Peyer's patch (tissue), 4 donors: ENCODE measurements at regions not wholly inside any gene's neighbourhood (a gene's known extent, or its start where the extent isn't known, plus 50 kb on each side); places are given as distances from the start of the nearest gene placed in this dataset.

Experiments
- DNase-seq, 3 donors: peaks; one replicate each; pipeline ENCODE4 v3.0.0-alpha.2; 2017 to 2019
- H3K27ac ChIP-seq, 4 donors: fragments of 200-600 bp; sonication (generic); one replicate each; pipeline ENCODE4 v1.5.1; 2016 to 2019
- H3K27me3 ChIP-seq, 2 donors: fragments of 200-600 bp; sonication (generic); one replicate each; pipeline ENCODE4 v1.5.1; 2019
- H3K36me3 ChIP-seq, 3 donors: fragments of 200-600 bp; sonication (generic); one replicate each; pipeline ENCODE4 v1.5.1; 2016 to 2019
- H3K4me1 ChIP-seq, 4 donors: fragments of 200-600 bp; sonication (generic); one replicate each; pipeline ENCODE4 v1.5.1; 2016 to 2019
- H3K4me3 ChIP-seq, 4 donors: fragments of 200-600 bp; sonication (generic); 1 replicate in 3 of 4; 2 replicates in 1 of 4; pipeline ENCODE4 v1.5.1; 2016 to 2019; ENCODE audit warnings: mild to moderate bottlenecking in 1 of 4
- H3K9me3 ChIP-seq, 4 donors: fragments of 200-600 bp; sonication (generic); one replicate each; pipeline ENCODE4 v1.5.1; 2016 to 2019; ENCODE audit warnings: mild to moderate bottlenecking in 1 of 4
- CTCF ChIP-seq, 6 experiments: fragments of 450-650 bp in 4 of 6; fragments of 200-600 bp in 2 of 6; sonication (generic) in 1 of 6; IDR thresholded peaks; one replicate each; pipeline ENCODE4 v1.5.1; 2017 to 2019; ENCODE audit warnings: antibody characterized with exemption in 6 of 6, mild to moderate bottlenecking in 3 of 6, moderate library complexity in 1 of 6
- POLR2A ChIP-seq, 2 donors: fragments of 450-650 bp; IDR thresholded peaks; one replicate each; pipeline ENCODE4 v1.5.1; 2017; ENCODE audit warnings: antibody characterized with exemption in 2 of 2, mild to moderate bottlenecking in 2 of 2, moderate library complexity in 2 of 2

- H3K27ac ChIP-seq: no peak overlapping the region
- no peaks in the 10 kb centered on the region for H3K9me3 ChIP-seq
- H3K4me1 ChIP-seq: no peaks in the 10 kb centered on the region
- H3K27me3 ChIP-seq: no peaks in the 10 kb centered on the region
- no peak overlapping the region for H3K4me3 ChIP-seq
- DNase-seq: no peak
- no peak for TF ChIP-seq CTCF (IDR thresholded peaks at IDR 0.05)
- no peak for TF ChIP-seq POLR2A (IDR thresholded peaks at IDR 0.05)
- H3K36me3 ChIP-seq: no peaks in the 10 kb centered on the region
Observed at GRCh38 chr18:2441544-2441943, 129.8 kb downstream of the METTL4 start.

- H3K36me3 ChIP-seq: no peaks in the 10 kb centered on the region
- TF ChIP-seq CTCF (IDR thresholded peaks at IDR 0.05) (no peak), POLR2A (IDR thresholded peaks at IDR 0.05) (no peak)
Observed at GRCh38 chr18:2442006-2442405, 129.3 kb downstream of the METTL4 start.

GRCh38 chr18:2442726-2443275 lies 128.5 kb downstream of the METTL4 start:
- no peak overlapping the region for H3K27ac ChIP-seq
- H3K36me3 ChIP-seq: no peaks in the 10 kb centered on the region
- no peak overlapping the region for H3K4me3 ChIP-seq
- no peaks in the 10 kb centered on the region for H3K9me3 ChIP-seq
- no peak for DNase-seq
- no peaks in the 10 kb centered on the region for H3K27me3 ChIP-seq
- no peaks in the 10 kb centered on the region for H3K4me1 ChIP-seq
- no peak for TF ChIP-seq CTCF (IDR thresholded peaks at IDR 0.05)
- no peak for TF ChIP-seq POLR2A (IDR thresholded peaks at IDR 0.05)

More at GRCh38 chr18:2442006-2442405, 129.3 kb downstream of the METTL4 start:
- no peaks in the 10 kb centered on the region for H3K9me3 ChIP-seq
- H3K27me3 ChIP-seq: no peaks in the 10 kb centered on the region
- H3K27ac ChIP-seq: no peak overlapping the region
- no peak for DNase-seq
- no peaks in the 10 kb centered on the region for H3K4me1 ChIP-seq
- H3K4me3 ChIP-seq: no peak overlapping the region

GRCh38 chr18:2444201-2444875 lies 127.0 kb downstream of the METTL4 start:
- DNase-seq: no peak
- Histone ChIP-seq H3K4me3 (no peak overlapping the region), H3K27ac (no peak overlapping the region)

GRCh38 chr18:2448565-2449151 lies 122.6 kb downstream of the METTL4 start:
- no peak for DNase-seq
- Histone ChIP-seq H3K4me1 (no peaks in the 10 kb centered on the region), H3K27ac (no peak overlapping the region), H3K4me3 (no peak overlapping the region), H3K36me3 (no peaks in the 10 kb centered on the region), H3K9me3 (no peaks in the 10 kb centered on the region), H3K27me3 (no peaks in the 10 kb centered on the region)
- TF ChIP-seq POLR2A (IDR thresholded peaks at IDR 0.05) (no peak), CTCF (IDR thresholded peaks at IDR 0.05) (no peak)

More at GRCh38 chr18:2444201-2444875, 127.0 kb downstream of the METTL4 start:
- Histone ChIP-seq H3K4me1 (no peaks in the 10 kb centered on the region), H3K36me3 (no peaks in the 10 kb centered on the region), H3K9me3 (no peaks in the 10 kb centered on the region), H3K27me3 (no peaks in the 10 kb centered on the region)
- TF ChIP-seq CTCF (IDR thresholded peaks at IDR 0.05): no peak
- no peak for TF ChIP-seq POLR2A (IDR thresholded peaks at IDR 0.05)
